SU-DHL-6 (cell line): ENCODE measurements at regions not wholly inside any gene's neighbourhood (a gene's known extent, or its start where the extent isn't known, plus 50 kb on each side); places are given as distances from the start of the nearest gene placed in this dataset.

ENCODE experiments used
- CTCF ChIP-seq: fragments of 200-600 bp; sonication (generic); IDR thresholded peaks from one replicate; pipeline ENCODE4 v1.5.1; 2017; ENCODE audit warnings: antibody characterized with exemption, mild to moderate bottlenecking, low read length, moderate library complexity; ENCODE audit not compliant: insufficient read depth, poor library complexity, severe bottlenecking
- EZH2phosphoT487 ChIP-seq: fragments of 200-600 bp; sonication (generic), shearing (Covaris generic); conservative IDR thresholded peaks from 2 replicates; pipeline ENCODE4 v1.6.1; 2018; ENCODE audit warnings: mild to moderate bottlenecking, antibody characterized with exemption, low read length, moderate library complexity, mixed read lengths

GRCh38 chr13:80669112-80669511 is 328.2 kb upstream of the SPRY2 start:
- TF ChIP-seq CTCF (no peak), EZH2phosphoT487 (no peak)
